Neural progenitor cell (in vitro differentiated cells): ENCODE measurements at regions not wholly inside any gene's neighbourhood (a gene's known extent, or its start where the extent isn't known, plus 50 kb on each side); places are given as distances from the start of the nearest gene placed in this dataset.

Source experiments
- DNase-seq: peaks from one replicate; pipeline ENCODE4 v3.0.0-alpha.2; 2016; ENCODE audit warnings: low spot score
- H2AFZ ChIP-seq: fragments of 200-600 bp; sonication (generic); replicated peaks from 2 replicates; pipeline ENCODE4 v1.6.1; 2016; ENCODE audit warnings: antibody characterized with exemption
- H3F3A ChIP-seq: fragments of 200-600 bp; sonication (generic); 2 replicates; pipeline ENCODE4 v1.6.1; 2016; ENCODE audit warnings: antibody characterized with exemption, low read depth
- H3K27ac ChIP-seq: fragments of 200-600 bp; sonication (generic); 2 replicates; pipeline ENCODE4 v1.5.1; 2016; ENCODE audit warnings: mild to moderate bottlenecking
- H3K27me3 ChIP-seq: fragments of 200-600 bp; sonication (generic); 2 replicates; pipeline ENCODE4 v1.6.1; 2016; ENCODE audit warnings: mild to moderate bottlenecking, moderate library complexity
- H3K36me3 ChIP-seq: fragments of 200-600 bp; sonication (generic); 2 replicates; pipeline ENCODE4 v1.5.1; 2016
- H3K4me1 ChIP-seq: fragments of 200-600 bp; sonication (generic); 2 replicates; pipeline ENCODE4 v1.6.1; 2016; ENCODE audit warnings: mixed run types
- H3K4me2 ChIP-seq: fragments of 200-600 bp; sonication (generic); 2 replicates; pipeline ENCODE4 v1.6.1; 2016
- H3K4me3 ChIP-seq: fragments of 200-600 bp; sonication (generic); 2 replicates; pipeline ENCODE4 v1.5.1; 2016
- H3K79me2 ChIP-seq: fragments of 200-600 bp; sonication (generic); 2 replicates; pipeline ENCODE4 v1.6.1; 2016; ENCODE audit warnings: low read depth
- H3K9ac ChIP-seq: fragments of 200-600 bp; sonication (generic); 2 replicates; pipeline ENCODE4 v1.6.1; 2016
- H3K9me3 ChIP-seq: fragments of 200-600 bp; sonication (generic); 2 replicates; pipeline ENCODE4 v1.5.1; 2016; ENCODE audit warnings: low read depth
- H4K20me1 ChIP-seq: fragments of 200-600 bp; sonication (generic); 2 replicates; pipeline ENCODE4 v1.6.1; 2016; ENCODE audit warnings: low read depth
- H3K27ac Mint-ChIP-seq: 3 replicates; pipeline ENCODE4 v1.8.0; 2021; ENCODE audit warnings: mixed read lengths
- H3K27me3 Mint-ChIP-seq: 2 replicates; pipeline ENCODE4 v1.8.0; 2022; ENCODE audit warnings: low read depth, mild to moderate bottlenecking, inconsistent platforms, moderate library complexity, mixed read lengths; ENCODE audit not compliant: insufficient read depth
- H3K36me3 Mint-ChIP-seq: 3 replicates; pipeline ENCODE4 v1.8.0; 2021; ENCODE audit warnings: mixed read lengths
- H3K4me1 Mint-ChIP-seq: 3 replicates; pipeline ENCODE4 v1.8.0; 2021; ENCODE audit warnings: mixed read lengths
- H3K4me3 Mint-ChIP-seq: 3 replicates; pipeline ENCODE4 v1.8.0; 2021; ENCODE audit warnings: mild to moderate bottlenecking, moderate library complexity, mixed read lengths
- H3K9me3 Mint-ChIP-seq: 3 replicates; pipeline ENCODE4 v1.8.0; 2020; ENCODE audit warnings: mixed read lengths
- CTCF ChIP-seq: fragments of 200-600 bp; sonication (generic); IDR thresholded peaks from 2 replicates; pipeline ENCODE4 v1.5.1; 2017; ENCODE audit warnings: antibody characterized with exemption, mild to moderate bottlenecking
- EZH2 ChIP-seq: fragments of 200-600 bp; sonication (generic); IDR thresholded peaks from 2 replicates; pipeline ENCODE4 v1.6.1; 2017; ENCODE audit warnings: antibody characterized with exemption, mild to moderate bottlenecking, moderate library complexity
- EZH2phosphoT487 ChIP-seq: fragments of 200-600 bp; sonication (generic); IDR thresholded peaks from 2 replicates; pipeline ENCODE4 v1.6.1; 2017; ENCODE audit warnings: antibody characterized with exemption

GRCh38 chr4:158347556-158347955 is 137.3 kb downstream of the TMEM144 start:
- Mint-ChIP-seq H3K27me3 (peaks cover 3% of the 10 kb centered on the region), H3K4me1 (no peaks in the 10 kb centered on the region), H3K27ac (no peak overlapping the region), H3K9me3 (no peaks in the 10 kb centered on the region), H3K4me3 (no peak overlapping the region), H3K36me3 (no peaks in the 10 kb centered on the region)
- Histone ChIP-seq H3K4me2 (no peak overlapping the region), H4K20me1 (no peaks in the 10 kb centered on the region), H3K4me1 (no peaks in the 10 kb centered on the region), H3F3A (no peaks in the 10 kb centered on the region), H3K9ac (no peak overlapping the region), H3K27ac (no peak overlapping the region), H2AFZ (no peak overlapping the region), H3K27me3 (no peaks in the 10 kb centered on the region), H3K9me3 (no peaks in the 10 kb centered on the region), H3K79me2 (no peaks in the 10 kb centered on the region), H3K4me3 (no peak overlapping the region), H3K36me3 (no peaks in the 10 kb centered on the region)
- TF ChIP-seq EZH2 (no peak), EZH2phosphoT487 (no peak), CTCF (no peak)
- no peak for DNase-seq

DNA sequence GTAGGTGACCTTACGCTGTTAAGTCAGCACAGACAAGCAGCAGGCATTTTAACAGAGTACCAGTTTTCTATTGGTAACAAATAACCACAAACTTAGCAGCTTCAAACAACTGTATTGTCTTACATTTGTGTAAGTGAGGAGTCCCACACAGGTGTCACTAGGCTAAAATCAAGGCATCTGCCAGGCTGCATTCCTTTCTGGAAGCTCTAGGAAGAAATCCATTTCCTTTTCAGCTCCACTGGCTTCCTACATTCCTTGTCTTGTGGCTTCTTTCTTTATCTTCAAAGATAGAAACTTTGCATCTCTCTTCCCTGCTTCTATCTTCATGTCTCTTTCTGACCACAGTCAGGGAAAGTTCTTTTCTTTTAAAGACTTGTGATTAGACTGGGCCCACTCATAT is 139.9 kb downstream of the TMEM144 start:
- Mint-ChIP-seq H3K36me3 (no peaks in the 10 kb centered on the region), H3K4me1 (no peaks in the 10 kb centered on the region), H3K9me3 (no peaks in the 10 kb centered on the region), H3K27ac (no peak overlapping the region), H3K27me3 (peaks cover 3% of the 10 kb centered on the region), H3K4me3 (no peak overlapping the region)
- Histone ChIP-seq H3K27ac (no peak overlapping the region), H3K79me2 (no peaks in the 10 kb centered on the region), H3F3A (no peaks in the 10 kb centered on the region), H3K4me1 (no peaks in the 10 kb centered on the region), H3K9me3 (no peaks in the 10 kb centered on the region), H3K4me3 (no peak overlapping the region), H4K20me1 (no peaks in the 10 kb centered on the region), H3K27me3 (no peaks in the 10 kb centered on the region), H2AFZ (no peak overlapping the region), H3K9ac (no peak overlapping the region), H3K36me3 (no peaks in the 10 kb centered on the region), H3K4me2 (no peak overlapping the region)
- DNase-seq = no peak
- TF ChIP-seq EZH2 (no peak), EZH2phosphoT487 (no peak), CTCF (no peak)

GRCh38 chr4:158353541-158354304 is 143.4 kb downstream of the TMEM144 start:
- no peak for DNase-seq
- no peaks in the 10 kb centered on the region for H3K36me3 ChIP-seq
- Mint-ChIP-seq H3K4me1 (peaks cover 8% of the 10 kb centered on the region), H3K27ac (no peak overlapping the region), H3K9me3 (peaks cover 6% of the 10 kb centered on the region), H3K4me3 (no peak overlapping the region), H3K27me3 (no peaks in the 10 kb centered on the region), H3K36me3 (no peaks in the 10 kb centered on the region)
- H3K9ac ChIP-seq = no peak overlapping the region
- H3K9me3 ChIP-seq = no peaks in the 10 kb centered on the region
- no peak overlapping the region for H2AFZ ChIP-seq
- H3K27me3 ChIP-seq = no peaks in the 10 kb centered on the region
- H3K4me3 ChIP-seq = no peak overlapping the region
- no peak overlapping the region for H3K4me2 ChIP-seq
- TF ChIP-seq EZH2 (no peak), CTCF (no peak), EZH2phosphoT487 (no peak)
- H3K4me1 ChIP-seq = no peaks in the 10 kb centered on the region
- no peaks in the 10 kb centered on the region for H3K79me2 ChIP-seq
- no peak overlapping the region for H3K27ac ChIP-seq
- H3F3A ChIP-seq = no peaks in the 10 kb centered on the region
- H4K20me1 ChIP-seq = no peaks in the 10 kb centered on the region
